B cell (primary cell): ENCODE measurements at regions not wholly inside any gene's neighbourhood (a gene's known extent, or its start where the extent isn't known, plus 50 kb on each side); places are given as distances from the start of the nearest gene placed in this dataset.

Source experiments
- ATAC-seq: fragments of 200-7000 bp; cut with Tn5 transposase; one replicate; pipeline ENCODE4 v1.10.0; 2021; ENCODE audit warnings: low read depth, mild to moderate bottlenecking, moderate number of reproducible peaks, moderate library complexity
- CTCF ChIA-PET: fragments of 350-600 bp; sonication (Branson Sonifier 250); formaldehyde crosslinking; loops from one replicate; lab custom pipeline; 2021; ENCODE audit warnings: antibody characterized with exemption, inconsistent platforms; lab: Charles Lee
- POLR2A ChIA-PET: fragments of 350-600 bp; sonication (Branson Sonifier 250); formaldehyde crosslinking; loops from one replicate; lab custom pipeline; 2021; ENCODE audit warnings: antibody characterized with exemption; lab: Charles Lee
- DNase-seq: peaks from one replicate; pipeline ENCODE4 v3.0.0; 2013
- H2AFZ ChIP-seq: 2 replicates; pipeline ENCODE4 v1.6.1; 2012; ENCODE audit warnings: mild to moderate bottlenecking, low read depth, low read length; ENCODE audit not compliant: insufficient read depth, poor library complexity, severe bottlenecking
- H3K27ac ChIP-seq, 2 donors: 1 replicate in 1 of 2; 2 replicates in 1 of 2; pipeline ENCODE4 v1.5.1; 2012 to 2013; ENCODE audit warnings: low read length in 2 of 2, mild to moderate bottlenecking in 2 of 2, moderate library complexity in 1 of 2
- H3K27me3 ChIP-seq, 4 experiments: fragments of 200-600 bp in 1 of 4; sonication (generic) in 1 of 4; replicated peaks in 1 of 4; 1 replicate in 2 of 4; 2 replicates in 2 of 4; pipeline versions ENCODE4 v1.6.1 to v1.7.0; 2013 to 2016; ENCODE audit warnings: low read length in 3 of 4, mild to moderate bottlenecking in 2 of 4, mixed read lengths in 1 of 4, moderate library complexity in 1 of 4; ENCODE audit not compliant: insufficient read depth in 4 of 4, control insufficient read depth in 3 of 4; ENCODE audit errors: control extremely low read depth in 1 of 4
- H3K36me3 ChIP-seq, 2 experiments: replicated peaks in 1 of 2; 1 replicate in 1 of 2; 2 replicates in 1 of 2; pipeline versions ENCODE4 v1.6.1 to v1.7.1; 2013; ENCODE audit warnings: low read length in 1 of 2; ENCODE audit not compliant: insufficient read depth in 2 of 2, control insufficient read depth in 1 of 2; ENCODE audit errors: control extremely low read depth in 1 of 2, extremely low read depth in 1 of 2
- H3K4me1 ChIP-seq, 2 donors: fragments of 200-600 bp in 1 of 2; sonication (generic) in 1 of 2; 1 replicate in 1 of 2; 2 replicates in 1 of 2; pipeline versions ENCODE4 v1.5.1 to v1.6.1; 2013 to 2017; ENCODE audit warnings: low read length in 2 of 2; ENCODE audit not compliant: control insufficient read depth in 2 of 2, insufficient read depth in 2 of 2
- H3K4me2 ChIP-seq: replicated peaks from 2 replicates; pipeline ENCODE3; 2012; ENCODE audit warnings: mild to moderate bottlenecking, low read depth, low read length; ENCODE audit not compliant: poor library complexity, severe bottlenecking
- H3K4me3 ChIP-seq, 5 experiments: fragments of 200-600 bp in 1 of 5; sonication (generic) in 1 of 5; 1 replicate in 3 of 5; 2 replicates in 2 of 5; pipeline versions ENCODE4 v1.5.1 to v1.7.0; 2011 to 2016; ENCODE audit warnings: low read length in 4 of 5, mild to moderate bottlenecking in 4 of 5, low read depth in 2 of 5, control low read depth in 1 of 5, moderate library complexity in 1 of 5; ENCODE audit not compliant: insufficient read depth in 1 of 5; ENCODE audit errors: control extremely low read depth in 1 of 5, extremely low read depth in 1 of 5
- H3K79me2 ChIP-seq: fragments of 200-600 bp; sonication (generic); one replicate; pipeline ENCODE4 v1.6.0; 2016; ENCODE audit warnings: low read length; ENCODE audit not compliant: control insufficient read depth, insufficient read depth
- H3K9ac ChIP-seq: fragments of 200-600 bp; sonication (generic); 2 replicates; pipeline ENCODE4 v1.6.1; 2017; ENCODE audit warnings: mild to moderate bottlenecking, low read length, moderate library complexity
- H3K9me3 ChIP-seq, 3 donors: one replicate each; pipeline versions ENCODE4 v1.6.1 to v1.7.1; 2013; ENCODE audit warnings: low read length in 2 of 3; ENCODE audit not compliant: control insufficient read depth in 2 of 3, insufficient read depth in 1 of 3; ENCODE audit errors: control extremely low read depth in 1 of 3
- H4K20me1 ChIP-seq: 2 replicates; pipeline ENCODE4 v1.6.0; 2012; ENCODE audit warnings: mild to moderate bottlenecking, low read length; ENCODE audit not compliant: insufficient read depth, control insufficient read depth, poor library complexity, severe bottlenecking
- H3K27ac Mint-ChIP-seq: one replicate; pipeline ENCODE4 v1.8.0; 2021; ENCODE audit warnings: mixed read lengths
- H3K27me3 Mint-ChIP-seq: one replicate; pipeline ENCODE4 v1.8.0; 2021; ENCODE audit warnings: mixed read lengths
- H3K4me1 Mint-ChIP-seq: one replicate; pipeline ENCODE4 v1.8.0; 2021; ENCODE audit warnings: mixed read lengths
- H3K4me3 Mint-ChIP-seq: one replicate; pipeline ENCODE4 v1.8.0; 2021; ENCODE audit warnings: mixed read lengths
- H3K9me3 Mint-ChIP-seq: one replicate; pipeline ENCODE4 v1.8.0; 2022; ENCODE audit warnings: mixed read lengths; ENCODE audit not compliant: insufficient read depth
- CTCF ChIP-seq: fragments of 200-600 bp; IDR thresholded peaks from one replicate; pipeline ENCODE4 v1.8.0; 2022; ENCODE audit warnings: antibody characterized with exemption, mild to moderate bottlenecking
- EZH2 ChIP-seq: IDR thresholded peaks from 2 replicates; pipeline ENCODE4 v1.6.1; 2012; ENCODE audit warnings: borderline replicate concordance, low read depth, mild to moderate bottlenecking, moderate library complexity, low read length; ENCODE audit not compliant: insufficient read depth, poor library complexity, severe bottlenecking
- WGBS: methylation state at CpG from one replicate; pipeline ENCODE4 v1.1.5; 2013; ENCODE audit warnings: missing lambda C conversion rate; ENCODE audit not compliant: insufficient coverage; 5-methylcytosine and 5-hydroxymethylcytosine counted together
- intact Hi-C: fragments of 100-400 bp; cut with micrococcal nuclease; formaldehyde crosslinking; loops from one replicate; pipeline ENCODE4 v1.10.0; 2022

- no peaks in the 10 kb centered on the region for H3K9me3 Mint-ChIP-seq
- no peaks in the 10 kb centered on the region for H3K27me3 Mint-ChIP-seq
- Histone ChIP-seq H3K4me2 (no peak overlapping the region), H3K79me2 (no peaks in the 10 kb centered on the region), H2AFZ (no peak overlapping the region), H3K4me3 (no peak overlapping the region), H3K9ac (no peak overlapping the region), H4K20me1 (no peaks in the 10 kb centered on the region), H3K27me3 (no peaks in the 10 kb centered on the region), H3K9me3 (peaks cover 0 to 7% (median 0%) of the 10 kb centered on the region in 3 donors), H3K36me3 (no peaks in the 10 kb centered on the region), H3K4me1 (no peaks in the 10 kb centered on the region), H3K27ac (no peak overlapping the region)
- intact Hi-C loops = no loop called here
- H3K4me3 Mint-ChIP-seq = no peak overlapping the region
- TF ChIP-seq EZH2 = no peak
- TF ChIP-seq CTCF = no peak
- DNase-seq = no peak
- ATAC-seq = no peak
- no peak overlapping the region for H3K27ac Mint-ChIP-seq
- no peaks in the 10 kb centered on the region for H3K4me1 Mint-ChIP-seq
- ChIA-PET CTCF (no interaction called here), POLR2A (no interaction called here)
- WGBS = 100% methylated on average over 1 of the region's 4 CpGs
Observed at GRCh38 chr5:2399096-2399495, 352.4 kb downstream of the IRX2 start.

- no peak overlapping the region for H3K4me3 Mint-ChIP-seq
- Histone ChIP-seq H3K27me3 (no peaks in the 10 kb centered on the region), H3K27ac (no peak overlapping the region), H3K4me2 (no peak overlapping the region), H3K36me3 (no peaks in the 10 kb centered on the region), H3K9ac (no peak overlapping the region), H4K20me1 (no peaks in the 10 kb centered on the region), H3K79me2 (no peaks in the 10 kb centered on the region), H3K9me3 (peaks cover 0 to 11% (median 0%) of the 10 kb centered on the region in 3 donors), H3K4me3 (no peak overlapping the region), H2AFZ (no peak overlapping the region), H3K4me1 (no peaks in the 10 kb centered on the region)
- intact Hi-C loops = no loop called here
- no peaks in the 10 kb centered on the region for H3K9me3 Mint-ChIP-seq
- DNase-seq (no peak), ATAC-seq (no peak)
- ChIA-PET CTCF (no interaction called here), POLR2A (no interaction called here)
- TF ChIP-seq EZH2 (no peak), CTCF (no peak)
- no peaks in the 10 kb centered on the region for H3K4me1 Mint-ChIP-seq
- no peak overlapping the region for H3K27ac Mint-ChIP-seq
- no peaks in the 10 kb centered on the region for H3K27me3 Mint-ChIP-seq
- 94% methylated on average over 6 of the region's 7 CpGs for WGBS
Observed at GRCh38 chr5:2393556-2393955, 357.9 kb downstream of the IRX2 start.
